NOMO-1 treated with DMSO at 0.1 percent for 48 hours (cell line): ENCODE measurements at regions not wholly inside any gene's neighbourhood (a gene's known extent, or its start where the extent isn't known, plus 50 kb on each side); places are given as distances from the start of the nearest gene placed in this dataset.
"Not testable (repeated sequence)": the region's sequence is repeated elsewhere in the genome, so short reads cannot be mapped to it uniquely, and the experiment has no call there.

Experiments used
- DNase-seq: peaks from one replicate; lab custom pipeline; 2025; ENCODE audit not compliant: unreplicated experiment; lab: John Stamatoyannopoulos, UW

DNA sequence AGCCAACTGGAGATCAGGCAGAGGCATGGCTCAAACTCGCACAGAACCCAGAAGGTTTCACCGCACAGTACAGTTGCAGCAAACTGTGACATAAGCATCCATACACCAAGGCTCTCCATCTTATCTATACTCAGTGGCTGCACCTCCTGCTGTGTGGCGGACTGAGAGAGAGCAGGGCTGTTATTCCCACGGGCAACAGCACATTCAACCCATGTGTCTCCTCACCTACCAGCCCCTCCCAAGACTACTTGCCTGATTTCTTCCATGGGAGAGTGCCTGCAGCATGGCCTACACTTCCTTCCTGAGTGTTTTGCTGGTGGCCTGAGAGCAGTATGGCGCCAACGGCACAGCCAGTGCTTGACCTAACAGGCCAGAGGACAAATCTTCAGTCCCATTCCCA is 1606.6 kb downstream of the SLITRK1 start:
- DNase-seq = no peak

DNA sequence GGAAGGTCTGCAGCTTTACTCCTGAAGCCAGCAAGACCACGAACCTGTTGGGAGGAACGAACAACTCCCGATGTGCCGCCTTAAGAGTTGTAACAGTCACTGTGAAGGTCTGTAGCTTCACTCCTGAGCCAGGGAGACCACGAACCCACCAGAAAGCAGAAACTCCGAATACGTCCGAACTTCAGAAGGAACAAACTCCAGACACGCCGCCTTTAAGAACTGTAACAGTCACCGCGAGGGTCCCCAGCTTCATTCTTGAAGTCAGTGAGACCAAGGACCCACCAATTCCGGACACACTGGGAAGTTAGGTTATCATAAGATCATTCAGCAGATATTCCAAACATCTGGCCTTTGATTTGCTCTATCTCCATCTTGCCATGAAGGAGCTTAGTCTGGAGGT is 1623.0 kb downstream of the SLITRK1 start:
- DNase-seq = no peak

DNA sequence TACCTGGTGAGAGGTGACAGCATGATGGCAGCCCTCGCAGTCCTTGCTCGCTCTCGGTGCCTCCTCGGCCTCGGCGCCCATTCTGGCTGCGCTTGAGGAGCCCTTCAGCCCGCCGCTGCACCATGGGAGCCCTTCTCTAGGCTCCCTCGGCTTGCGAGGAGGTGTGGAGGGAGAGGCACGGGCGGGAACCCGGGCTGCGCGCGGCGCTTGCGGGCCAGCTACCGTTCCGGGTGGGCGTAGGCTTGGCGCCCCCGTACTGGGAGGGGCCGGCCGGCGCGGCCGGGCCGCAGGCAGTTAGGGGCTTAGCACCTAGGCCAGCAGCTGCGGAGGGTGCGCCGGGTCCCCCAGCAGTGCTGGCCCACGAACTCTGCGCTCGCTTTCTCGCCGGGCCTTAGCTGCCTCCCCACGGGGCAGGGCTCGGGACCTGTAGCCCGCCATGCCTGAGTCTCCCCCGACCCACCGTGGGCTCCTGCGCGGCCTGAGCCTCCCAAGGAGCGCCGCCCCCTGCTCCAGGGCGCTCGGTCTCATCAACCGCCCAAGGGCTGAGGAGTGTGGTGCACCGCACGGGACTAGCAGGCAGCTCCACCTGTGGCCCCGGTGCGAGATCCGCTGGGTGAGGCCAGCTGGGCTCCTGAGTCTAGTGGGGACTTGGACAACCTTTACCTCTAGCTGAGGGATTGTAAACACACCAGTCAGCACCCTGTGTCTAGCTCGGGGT is 1624.3 kb downstream of the SLITRK1 start:
- no peak for DNase-seq

DNA sequence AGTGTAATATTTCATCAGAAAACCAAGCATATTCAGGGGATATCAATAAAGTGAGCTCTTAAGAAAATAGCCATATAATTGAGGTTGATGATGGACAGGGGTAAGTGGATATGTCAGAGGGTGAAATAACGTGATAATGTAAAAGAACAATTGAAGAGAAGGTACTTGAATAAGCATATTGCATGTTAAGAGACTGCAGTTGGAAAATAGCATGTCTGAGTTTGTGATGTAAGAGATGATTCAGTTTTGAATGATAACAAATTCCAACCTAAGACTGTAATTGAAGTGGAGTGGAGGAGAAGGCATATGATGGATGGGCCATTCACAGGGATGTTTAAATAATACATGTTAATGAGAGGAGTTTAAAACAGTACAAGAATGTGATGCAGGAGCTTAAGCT is 1633.5 kb downstream of the SLITRK1 start:
- DNase-seq = no peak

DNA sequence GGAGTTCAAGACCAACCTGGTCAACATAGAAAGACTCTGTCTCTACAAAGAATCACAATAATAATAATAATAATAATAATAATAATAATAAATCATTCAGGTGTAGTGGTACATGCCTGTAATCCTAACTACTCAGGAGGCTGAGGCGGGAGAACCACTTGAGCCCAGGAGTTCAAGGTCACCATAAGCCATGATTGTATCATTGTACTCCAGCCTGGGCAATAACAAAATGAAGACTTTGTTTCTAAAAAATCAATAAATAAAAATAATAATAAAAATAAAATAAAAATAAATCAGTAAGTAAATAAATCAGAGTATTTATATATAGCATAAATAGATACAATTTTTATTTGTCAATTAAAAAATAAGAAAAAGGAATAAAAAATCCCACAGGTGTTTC is 1636.4 kb downstream of the SLITRK1 start:
- DNase-seq = no peak

DNA sequence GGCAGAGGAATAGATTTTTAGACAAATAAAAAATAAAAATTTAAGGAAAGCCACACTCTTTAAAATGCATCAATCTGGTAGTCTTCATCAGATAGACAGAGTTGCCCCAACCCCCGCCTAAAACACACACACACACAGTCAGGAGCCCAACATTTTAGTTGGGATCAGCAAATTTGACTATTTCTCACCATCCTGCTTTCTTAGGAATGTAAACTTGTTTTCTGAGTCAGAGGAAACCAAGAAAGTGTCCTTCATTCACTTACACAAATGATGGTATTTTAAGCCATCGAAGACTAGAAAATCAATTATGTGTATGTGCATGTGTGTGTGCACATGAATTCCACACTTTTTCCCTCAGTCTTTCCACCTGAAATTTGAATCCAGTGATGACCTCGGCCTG is 1657.5 kb downstream of the SLITRK1 start:
- no peak for DNase-seq

DNA sequence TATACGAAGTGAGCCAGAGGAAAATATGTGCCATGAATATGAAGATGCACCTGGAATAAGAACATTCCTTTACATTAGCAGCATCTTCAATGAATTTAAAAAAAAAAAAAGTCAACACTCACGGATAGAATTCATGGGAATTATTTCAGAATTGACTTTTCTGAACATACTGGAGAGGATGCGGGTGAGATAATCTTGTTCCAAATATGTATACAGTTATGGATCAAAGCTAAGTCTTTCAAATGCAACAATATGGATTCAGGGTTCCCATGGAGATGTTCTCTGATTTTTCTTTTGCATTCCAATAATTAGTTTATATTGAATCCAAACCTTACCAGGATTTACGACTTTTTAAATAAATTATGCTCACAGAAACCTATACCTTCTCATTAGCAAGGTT is 1660.7 kb downstream of the SLITRK1 start:
- DNase-seq = no peak

DNA sequence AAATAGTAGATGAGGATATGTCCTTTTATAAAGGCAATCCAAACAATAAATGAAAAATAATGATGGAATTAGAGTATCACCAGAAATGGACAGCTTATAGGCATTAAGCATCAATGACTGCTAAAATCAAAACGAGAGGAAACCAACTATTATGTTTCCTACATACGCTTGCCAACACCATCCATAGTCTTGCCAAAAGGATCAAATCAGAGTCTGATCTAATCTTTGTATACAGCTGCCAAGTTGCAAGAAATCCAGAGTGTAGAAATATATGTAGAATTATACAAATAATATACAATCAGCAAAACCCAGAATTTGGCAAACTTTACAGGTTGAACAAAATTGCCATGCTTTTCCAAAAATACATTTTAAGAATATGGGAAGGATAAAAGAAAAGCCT is 1661.6 kb downstream of the SLITRK1 start:
- DNase-seq = no peak

DNA sequence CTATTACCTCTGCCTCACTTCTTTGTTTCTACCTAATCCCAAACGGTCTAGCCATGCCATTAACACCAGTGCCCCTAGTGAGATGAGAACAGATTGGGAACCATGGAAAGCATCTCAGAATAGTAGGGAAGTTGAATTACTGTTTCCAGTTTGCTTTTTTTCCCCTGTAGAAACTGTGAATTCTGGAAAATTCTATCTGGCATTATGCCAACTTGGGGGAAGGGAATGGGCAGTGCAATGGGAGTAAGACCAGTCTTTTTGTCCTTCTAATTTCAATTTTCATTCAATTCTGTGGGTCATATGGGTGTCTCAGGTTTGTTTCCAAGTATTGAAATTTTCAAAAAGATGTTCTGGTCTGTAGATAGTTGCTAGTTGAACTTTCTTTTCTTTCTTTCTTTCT is 1666.1 kb downstream of the SLITRK1 start:
- no peak for DNase-seq

DNA sequence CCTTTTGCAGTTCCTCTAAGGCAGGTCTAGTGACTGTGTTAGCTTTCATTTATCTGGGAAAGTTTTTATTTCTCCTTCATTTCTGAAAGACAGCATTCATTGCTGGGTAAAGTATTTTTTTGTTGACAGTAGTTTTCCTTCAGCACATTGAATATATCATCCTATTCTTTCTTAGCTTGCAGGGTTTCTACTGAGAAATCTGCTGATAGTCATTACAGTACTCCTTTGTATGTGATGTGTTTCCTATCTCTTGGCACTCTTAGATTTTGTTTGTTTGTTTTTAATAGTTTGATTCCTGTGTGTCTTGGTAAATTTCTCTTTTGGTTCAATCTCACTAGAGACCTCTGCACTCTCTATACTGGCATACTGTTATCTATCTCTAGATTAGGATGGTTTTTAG is 1667.9 kb downstream of the SLITRK1 start:
- no peak for DNase-seq

DNA sequence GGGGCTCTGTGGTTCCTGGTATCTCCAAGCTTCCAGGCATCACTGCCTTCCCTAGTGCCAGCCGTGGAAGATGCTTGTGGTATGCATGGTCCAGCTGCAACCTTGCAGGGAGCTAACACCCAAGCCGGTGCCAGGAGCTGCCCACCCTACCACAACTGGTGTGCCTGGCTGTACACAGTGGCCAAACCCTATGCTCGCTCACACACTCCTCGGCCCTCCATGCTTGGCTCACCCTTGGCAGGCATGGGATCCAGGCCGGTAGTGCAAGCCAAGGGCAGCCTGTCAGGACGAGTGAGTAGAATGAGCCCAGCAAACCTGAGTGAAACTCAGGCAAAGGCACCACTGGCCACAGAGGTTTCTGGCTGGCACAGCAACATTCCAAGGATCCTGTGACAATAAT is 1676.0 kb downstream of the SLITRK1 start:
- DNase-seq = no peak

DNA sequence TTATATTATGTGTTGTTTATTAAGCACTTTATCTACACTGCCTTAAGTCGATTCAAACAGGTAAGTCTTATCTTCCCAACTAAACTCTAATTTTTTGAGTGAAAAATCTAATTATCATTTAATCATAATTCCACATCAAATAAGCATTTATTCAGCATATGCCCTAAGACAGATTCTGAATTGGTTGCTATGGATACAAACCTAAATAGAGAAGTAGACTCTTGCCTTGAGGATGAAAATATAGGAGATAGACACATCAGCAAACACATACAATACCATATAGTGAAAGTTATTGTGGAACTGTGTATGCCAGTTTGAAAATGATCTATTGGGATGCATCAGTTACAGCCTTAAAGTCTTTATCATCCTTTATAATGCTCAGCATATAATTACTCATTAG is 1679.9 kb downstream of the SLITRK1 start:
- DNase-seq = no peak

DNA sequence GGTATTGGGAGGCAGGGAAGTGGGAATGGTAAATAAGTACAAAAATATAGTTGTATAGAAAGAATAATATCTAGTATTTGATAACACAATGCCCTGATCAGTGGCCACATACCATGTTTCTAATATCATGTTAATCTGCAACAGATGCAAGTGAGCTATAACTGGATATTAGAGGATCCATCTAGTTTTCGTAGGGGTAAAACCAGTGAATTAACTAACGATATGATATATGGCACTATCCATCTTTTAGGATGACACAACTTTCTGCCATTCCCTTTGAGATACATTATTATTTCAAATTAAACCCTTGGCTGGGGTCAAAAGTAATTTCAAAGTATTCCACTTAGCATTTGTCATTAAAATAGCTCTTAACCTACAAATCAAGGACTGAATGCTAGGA is 1686.2 kb downstream of the SLITRK1 start:
- no peak for DNase-seq

DNA sequence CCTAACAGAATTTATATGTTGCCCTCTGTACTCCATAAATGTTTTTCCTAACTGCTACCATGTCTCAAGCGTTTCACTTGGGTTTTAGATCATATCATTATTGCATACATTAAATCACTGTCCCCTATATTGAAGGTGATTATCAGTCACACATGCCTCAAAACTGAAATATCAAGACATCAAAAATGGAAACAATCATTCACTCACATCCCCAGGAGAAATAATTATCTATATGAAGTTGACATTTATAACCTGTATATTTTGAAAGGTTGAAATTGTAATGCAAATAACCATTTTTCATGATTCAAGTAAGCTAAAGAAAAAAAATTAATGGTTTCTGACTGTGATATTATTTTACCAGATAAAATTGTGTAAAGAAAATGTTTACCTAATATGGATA is 1695.0 kb downstream of the SLITRK1 start:
- DNase-seq = no peak

DNA sequence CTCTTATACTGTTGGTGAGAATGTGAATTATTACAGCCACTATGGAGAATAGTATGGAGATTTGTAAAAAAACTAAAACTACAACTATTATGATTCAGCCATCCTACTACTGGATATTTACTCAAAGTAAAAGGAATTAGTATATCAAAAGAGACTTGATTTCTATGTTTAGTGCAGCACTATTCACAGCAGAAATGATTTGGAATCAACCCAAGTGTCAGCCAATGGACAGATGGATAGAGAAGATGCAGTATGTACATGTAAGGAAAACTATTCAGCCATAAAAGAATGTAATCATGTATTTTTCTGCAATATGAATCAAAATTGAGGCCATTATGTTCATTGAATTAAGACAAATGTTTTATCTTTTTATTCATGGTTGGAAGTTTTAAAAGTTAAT is 1705.5 kb downstream of the SLITRK1 start:
- no peak for DNase-seq

DNA sequence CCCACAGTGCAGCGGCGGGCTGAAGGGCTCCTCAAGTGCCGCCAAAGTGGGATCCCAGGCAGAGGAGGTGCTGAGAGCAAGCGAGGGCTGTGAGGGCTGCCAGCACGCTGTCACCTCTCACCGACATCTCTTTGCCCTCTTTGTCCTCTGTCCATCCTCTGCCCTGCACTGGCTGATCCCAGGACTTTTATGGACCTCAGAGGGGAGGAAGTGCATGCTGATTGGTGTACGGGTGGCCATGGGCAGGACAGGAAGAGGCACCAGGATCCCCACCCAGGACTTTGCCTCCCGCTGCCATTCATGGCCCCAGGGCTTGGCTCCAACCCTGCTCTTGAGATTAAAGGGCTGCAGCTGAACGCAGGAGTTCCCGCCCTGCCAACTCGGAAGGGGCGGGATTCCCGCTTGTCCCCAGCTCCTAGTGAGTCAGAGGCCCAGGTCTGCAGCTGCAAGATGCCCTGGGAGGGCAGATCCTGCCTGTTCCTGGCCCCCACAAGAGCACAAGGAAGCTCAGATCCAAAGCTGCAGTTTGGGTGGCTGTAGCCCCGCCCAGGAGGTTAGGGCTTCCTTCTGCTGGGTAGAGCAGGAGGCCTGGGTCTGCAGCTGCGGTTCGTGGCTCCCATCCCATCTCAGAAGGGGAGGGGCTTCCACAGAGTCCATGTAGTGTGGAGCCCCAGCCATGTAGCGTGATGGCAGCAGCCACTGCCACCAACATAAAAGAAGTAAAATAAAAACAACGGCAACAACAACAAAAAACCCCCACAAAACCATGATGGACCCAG is 1716.7 kb downstream of the SLITRK1 start:
- no peak for DNase-seq

DNA sequence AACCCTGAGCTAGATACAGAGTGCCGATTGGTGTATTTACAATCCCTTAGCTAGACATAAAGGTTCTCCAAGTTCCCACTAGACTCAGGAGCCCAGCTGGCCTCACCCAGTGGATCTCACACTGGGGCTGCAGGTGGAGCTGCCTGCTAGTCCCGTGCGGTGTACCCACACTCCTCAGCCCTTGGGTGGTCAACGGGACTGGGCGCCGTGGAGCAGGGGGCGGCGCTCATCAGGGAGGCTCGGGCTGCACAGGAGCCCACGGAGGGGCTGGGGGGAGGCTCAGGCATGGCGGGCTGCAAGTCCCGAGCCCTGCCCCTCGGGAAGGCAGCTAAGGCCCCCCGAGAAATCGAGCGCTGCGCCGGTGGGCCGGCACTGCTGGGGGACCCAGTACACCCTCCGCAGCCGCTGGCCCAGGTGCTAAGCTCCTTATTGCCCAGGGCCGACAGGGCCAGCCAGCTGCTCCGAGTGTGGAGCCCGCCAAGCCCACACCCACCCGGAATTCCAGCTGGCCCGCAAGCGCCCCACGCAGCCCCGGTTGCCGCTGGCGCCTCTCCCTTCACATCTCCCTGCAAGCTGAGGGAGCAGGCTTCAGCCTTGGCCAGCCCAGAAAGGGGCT is 1717.4 kb downstream of the SLITRK1 start:
- DNase-seq = not testable (repeated sequence)

DNA sequence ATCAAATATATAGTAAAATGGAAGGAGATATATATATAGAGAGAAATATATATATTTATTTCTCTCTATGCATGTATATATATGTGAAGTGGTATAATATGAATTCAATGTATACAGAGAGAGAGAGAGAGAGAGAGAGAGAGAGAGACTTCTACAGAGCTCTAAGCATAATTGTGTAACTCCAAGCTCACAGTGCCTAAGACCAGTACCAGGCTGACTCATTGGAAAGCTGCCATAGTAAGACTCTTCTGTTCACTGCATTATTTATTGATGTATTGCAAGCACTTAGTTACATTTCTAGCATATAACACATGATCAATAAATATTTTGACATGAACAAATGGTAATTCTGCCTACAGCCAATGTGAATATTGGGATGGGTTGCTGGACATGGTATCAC is 1734.7 kb downstream of the SLITRK1 start:
- DNase-seq = no peak

DNA sequence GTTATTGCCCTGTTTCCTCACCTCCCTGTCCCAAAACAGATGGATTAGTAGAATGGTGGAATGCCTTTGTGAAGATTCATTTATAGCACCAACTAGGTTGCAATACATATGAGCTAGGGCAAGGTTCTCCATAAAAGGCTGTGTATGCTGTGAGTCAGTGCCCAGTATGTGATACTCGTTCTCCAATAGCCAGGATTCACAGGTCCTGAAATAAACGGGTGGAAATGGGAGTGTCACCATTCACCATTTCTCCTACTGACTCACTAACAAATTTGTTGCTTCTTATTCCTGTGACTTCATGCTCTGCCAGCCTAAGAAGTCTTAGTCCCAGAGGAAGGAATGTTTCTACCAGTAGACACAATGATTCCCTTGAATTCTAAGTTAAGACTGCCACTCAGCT is 1745.4 kb downstream of the SLITRK1 start:
- DNase-seq = no peak

DNA sequence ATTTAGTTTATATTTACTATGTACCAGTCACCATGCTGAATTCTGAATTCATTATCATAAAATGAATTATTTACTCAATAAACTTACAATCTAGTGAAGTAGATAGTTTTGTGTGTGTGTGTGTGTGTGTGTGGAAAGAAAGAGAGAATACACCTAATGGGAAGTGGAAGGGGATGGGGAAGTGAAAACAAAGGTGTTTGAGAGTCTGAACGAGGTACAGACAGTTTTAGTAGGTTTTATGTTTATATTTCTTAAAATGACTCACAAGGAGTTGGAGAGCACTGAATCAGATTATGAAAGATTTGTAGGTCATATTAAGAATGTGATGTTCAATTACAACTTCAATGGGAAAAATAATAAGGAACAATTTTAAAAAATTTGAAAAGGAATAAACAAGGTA is 1753.0 kb downstream of the SLITRK1 start:
- DNase-seq = no peak

DNA sequence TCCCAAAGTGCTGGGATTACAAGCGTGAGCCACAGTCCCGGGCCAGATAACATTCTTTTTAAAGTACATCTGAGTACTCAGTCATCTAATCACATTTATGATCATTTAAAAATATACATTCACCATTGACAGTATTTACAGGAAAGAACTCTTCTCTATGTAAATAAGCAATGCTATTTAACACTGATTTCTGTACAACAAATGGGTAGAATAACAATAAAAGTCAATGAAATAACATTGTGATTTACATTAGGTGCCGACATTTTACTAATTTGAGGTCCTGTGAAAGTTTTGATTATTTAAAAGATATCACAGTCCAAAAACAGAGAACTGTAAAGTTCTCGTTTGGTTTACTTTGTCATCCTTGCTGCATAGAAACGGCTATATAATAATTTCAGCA is 1763.7 kb downstream of the SLITRK1 start:
- no peak for DNase-seq

DNA sequence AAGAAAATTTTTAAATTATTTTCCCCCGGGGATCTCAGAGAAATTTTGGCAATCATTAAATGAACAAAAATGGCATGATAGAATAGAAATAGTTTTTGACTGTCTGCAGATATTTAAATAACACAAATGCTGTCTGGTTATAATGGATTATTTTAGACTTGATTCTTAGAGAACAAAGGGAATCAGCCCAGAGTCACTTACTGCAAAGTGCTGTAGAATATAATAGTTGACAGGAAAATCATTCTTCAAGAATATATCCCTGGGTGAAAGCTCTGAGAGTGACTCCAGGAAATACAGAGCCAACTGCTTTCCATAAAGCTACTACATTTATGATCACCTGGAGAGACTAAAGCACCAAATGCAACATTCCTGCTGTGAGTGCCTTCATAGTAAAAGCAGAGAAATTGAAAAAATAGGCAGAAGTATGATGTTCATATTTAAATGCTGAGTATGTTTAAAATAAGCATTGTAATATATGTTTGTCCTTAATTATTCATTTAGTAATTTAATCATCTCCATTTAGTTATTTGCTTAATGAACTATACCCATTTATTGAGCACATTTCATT is 1765.8 kb downstream of the SLITRK1 start:
- DNase-seq = no peak
